DND-41 (cell line): ENCODE measurements at regions not wholly inside any gene's neighbourhood (a gene's known extent, or its start where the extent isn't known, plus 50 kb on each side); places are given as distances from the start of the nearest gene placed in this dataset.

Experiments
- EZH2 ChIP-seq: IDR thresholded peaks from 3 replicates; pipeline ENCODE4 v1.6.1; 2012; ENCODE audit warnings: borderline replicate concordance, low read depth, mild to moderate bottlenecking, moderate library complexity, low read length, inconsistent platforms; ENCODE audit not compliant: severe bottlenecking
- TF ChIP-seq, protein P1 (sequence below): IDR thresholded peaks from 2 replicates; pipeline ENCODE4 v1.5.1; 2012; ENCODE audit warnings: borderline replicate concordance, low read length, moderate library complexity, mild to moderate bottlenecking; ENCODE audit not compliant: poor library complexity, severe bottlenecking; ENCODE audit errors: extremely low read depth

DNA sequence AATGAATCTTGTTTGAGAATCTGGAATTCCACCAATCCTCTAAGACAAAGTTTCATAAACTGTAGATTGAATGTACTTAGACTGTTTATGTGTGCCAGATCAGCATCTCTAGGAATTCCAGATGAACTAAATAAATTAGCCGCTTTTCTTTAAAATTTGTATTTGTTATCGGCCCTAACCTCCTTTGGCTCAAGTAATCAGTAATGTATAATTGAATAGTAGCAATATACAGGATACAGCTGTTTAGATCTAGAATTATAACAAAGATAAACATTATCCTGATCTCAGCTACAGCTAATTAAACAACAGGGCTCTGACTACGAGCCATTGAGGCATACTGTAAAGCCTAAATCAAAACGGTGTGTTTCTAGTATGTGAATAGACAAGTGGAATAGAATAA is 120.3 kb downstream of the CYB561 start:
- TF ChIP-seq EZH2: no peak
- TF ChIP-seq, protein P1, sequence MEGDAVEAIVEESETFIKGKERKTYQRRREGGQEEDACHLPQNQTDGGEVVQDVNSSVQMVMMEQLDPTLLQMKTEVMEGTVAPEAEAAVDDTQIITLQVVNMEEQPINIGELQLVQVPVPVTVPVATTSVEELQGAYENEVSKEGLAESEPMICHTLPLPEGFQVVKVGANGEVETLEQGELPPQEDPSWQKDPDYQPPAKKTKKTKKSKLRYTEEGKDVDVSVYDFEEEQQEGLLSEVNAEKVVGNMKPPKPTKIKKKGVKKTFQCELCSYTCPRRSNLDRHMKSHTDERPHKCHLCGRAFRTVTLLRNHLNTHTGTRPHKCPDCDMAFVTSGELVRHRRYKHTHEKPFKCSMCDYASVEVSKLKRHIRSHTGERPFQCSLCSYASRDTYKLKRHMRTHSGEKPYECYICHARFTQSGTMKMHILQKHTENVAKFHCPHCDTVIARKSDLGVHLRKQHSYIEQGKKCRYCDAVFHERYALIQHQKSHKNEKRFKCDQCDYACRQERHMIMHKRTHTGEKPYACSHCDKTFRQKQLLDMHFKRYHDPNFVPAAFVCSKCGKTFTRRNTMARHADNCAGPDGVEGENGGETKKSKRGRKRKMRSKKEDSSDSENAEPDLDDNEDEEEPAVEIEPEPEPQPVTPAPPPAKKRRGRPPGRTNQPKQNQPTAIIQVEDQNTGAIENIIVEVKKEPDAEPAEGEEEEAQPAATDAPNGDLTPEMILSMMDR: no peak
